Suprapubic skin (tissue), 3 donors: ENCODE measurements at regions not wholly inside any gene's neighbourhood (a gene's known extent, or its start where the extent isn't known, plus 50 kb on each side); places are given as distances from the start of the nearest gene placed in this dataset.
"Not testable (repeated sequence)": the region's sequence is repeated elsewhere in the genome, so short reads cannot be mapped to it uniquely, and the experiment has no call there.

ENCODE experiments used
- POLR2A ChIP-seq, 2 donors: fragments of 450-650 bp; IDR thresholded peaks; one replicate each; pipeline ENCODE4 v1.6.1; 2017; ENCODE audit warnings: antibody characterized with exemption in 2 of 2, mild to moderate bottlenecking in 2 of 2, moderate library complexity in 2 of 2
- TF ChIP-seq, protein P1 (sequence below), 2 donors: fragments of 200-600 bp in 1 of 2; fragments of 450-650 bp in 1 of 2; sonication (generic) in 1 of 2; IDR thresholded peaks; one replicate each; pipeline ENCODE4 v1.5.1; 2016 to 2019; ENCODE audit warnings: antibody characterized with exemption in 2 of 2, mild to moderate bottlenecking in 1 of 2, moderate library complexity in 1 of 2

DNA sequence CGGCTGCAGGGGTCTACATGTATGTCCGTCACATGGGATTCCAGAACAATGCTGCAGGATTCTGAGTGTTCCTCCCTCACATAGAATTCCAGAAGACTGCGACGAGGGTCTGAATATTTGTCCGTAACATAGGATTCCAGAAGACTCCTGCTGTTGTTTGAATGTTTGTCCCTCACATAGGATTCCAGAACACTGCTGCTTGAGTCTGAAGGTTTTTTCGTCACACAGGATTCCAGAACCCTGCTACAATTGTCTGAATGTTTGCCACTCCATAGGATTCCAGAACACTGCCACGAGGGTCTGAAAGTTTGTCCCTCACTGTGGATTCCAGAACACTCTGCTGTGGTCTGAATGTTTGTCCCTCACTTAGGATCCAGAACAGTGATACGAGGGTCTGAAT is 217.5 kb downstream of the FOXD4L6 start:
- TF ChIP-seq, protein P1, sequence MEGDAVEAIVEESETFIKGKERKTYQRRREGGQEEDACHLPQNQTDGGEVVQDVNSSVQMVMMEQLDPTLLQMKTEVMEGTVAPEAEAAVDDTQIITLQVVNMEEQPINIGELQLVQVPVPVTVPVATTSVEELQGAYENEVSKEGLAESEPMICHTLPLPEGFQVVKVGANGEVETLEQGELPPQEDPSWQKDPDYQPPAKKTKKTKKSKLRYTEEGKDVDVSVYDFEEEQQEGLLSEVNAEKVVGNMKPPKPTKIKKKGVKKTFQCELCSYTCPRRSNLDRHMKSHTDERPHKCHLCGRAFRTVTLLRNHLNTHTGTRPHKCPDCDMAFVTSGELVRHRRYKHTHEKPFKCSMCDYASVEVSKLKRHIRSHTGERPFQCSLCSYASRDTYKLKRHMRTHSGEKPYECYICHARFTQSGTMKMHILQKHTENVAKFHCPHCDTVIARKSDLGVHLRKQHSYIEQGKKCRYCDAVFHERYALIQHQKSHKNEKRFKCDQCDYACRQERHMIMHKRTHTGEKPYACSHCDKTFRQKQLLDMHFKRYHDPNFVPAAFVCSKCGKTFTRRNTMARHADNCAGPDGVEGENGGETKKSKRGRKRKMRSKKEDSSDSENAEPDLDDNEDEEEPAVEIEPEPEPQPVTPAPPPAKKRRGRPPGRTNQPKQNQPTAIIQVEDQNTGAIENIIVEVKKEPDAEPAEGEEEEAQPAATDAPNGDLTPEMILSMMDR (IDR thresholded peaks at IDR 0.05): not testable (repeated sequence)
- not testable (repeated sequence) for TF ChIP-seq POLR2A (IDR thresholded peaks at IDR 0.05)
